NT2/D1 (cell line): ENCODE measurements at regions not wholly inside any gene's neighbourhood (a gene's known extent, or its start where the extent isn't known, plus 50 kb on each side); places are given as distances from the start of the nearest gene placed in this dataset.

Experiments
- SUZ12 ChIP-seq: IDR thresholded peaks from 2 replicates; pipeline ENCODE4 v1.6.1; 2011; ENCODE audit not compliant: insufficient read length, insufficient read depth; ENCODE audit errors: extremely low read depth
- YY1 ChIP-seq: IDR thresholded peaks from 2 replicates; pipeline ENCODE4 v1.6.1; 2011; ENCODE audit not compliant: insufficient read length, insufficient read depth
- ZNF274 ChIP-seq: IDR thresholded peaks from 2 replicates; pipeline ENCODE4 v1.6.1; 2011; ENCODE audit warnings: mild to moderate bottlenecking, low read depth, low read length

GRCh38 chr6:14681699-14682487 is 564.0 kb upstream of the JARID2 start:
- TF ChIP-seq ZNF274, result no peak
- TF ChIP-seq YY1, result no peak
- no peak for TF ChIP-seq SUZ12
